ENCODE measurements at regions not wholly inside any gene's neighbourhood (a gene's known extent, or its start where the extent isn't known, plus 50 kb on each side); places are given as distances from the start of the nearest gene placed in this dataset.

DNA sequence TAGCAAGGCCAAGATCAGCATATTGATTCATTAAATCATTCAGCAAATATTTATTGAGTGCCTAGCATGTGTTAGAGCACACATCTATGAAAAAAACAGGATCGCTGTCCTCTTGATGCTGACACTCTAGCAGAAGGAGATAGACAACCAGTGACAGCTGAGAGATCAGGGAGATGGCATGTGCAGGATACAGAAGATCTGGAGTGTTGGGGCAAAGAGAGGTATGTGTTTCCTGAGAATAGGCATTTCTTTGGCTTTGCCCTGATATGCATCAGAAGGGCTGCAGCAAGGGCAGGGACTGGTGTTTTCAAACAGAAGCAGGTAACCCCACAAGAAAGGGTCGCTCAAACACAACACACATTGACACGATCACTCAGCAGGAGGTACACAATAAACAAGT is 423.4 kb downstream of the FOXO1 start:
- H3K36me3 Mint-ChIP-seq (ENCODE audit: insufficient read depth), result no peaks in the 10 kb centered on the region

DNA sequence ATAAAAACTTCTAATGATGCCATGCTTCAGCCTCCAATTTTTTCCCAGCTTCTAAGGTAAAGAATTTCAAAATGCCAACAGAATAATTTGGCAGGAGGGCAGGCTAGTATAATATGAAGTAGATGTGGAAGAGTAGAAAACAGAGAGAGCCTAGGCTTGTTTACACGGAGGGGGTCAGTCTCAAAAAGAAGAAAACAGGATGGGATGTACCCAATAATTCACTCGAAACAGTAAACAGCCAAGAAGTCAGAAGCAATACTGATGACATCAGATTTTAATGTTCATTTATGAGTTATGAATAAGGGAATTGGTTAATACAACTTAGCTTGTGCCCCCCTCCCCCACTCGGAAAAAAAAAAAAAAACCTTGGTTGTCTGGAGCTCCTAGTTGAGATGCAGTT is 422.5 kb downstream of the FOXO1 start:
- TF ChIP-seq, protein P1, sequence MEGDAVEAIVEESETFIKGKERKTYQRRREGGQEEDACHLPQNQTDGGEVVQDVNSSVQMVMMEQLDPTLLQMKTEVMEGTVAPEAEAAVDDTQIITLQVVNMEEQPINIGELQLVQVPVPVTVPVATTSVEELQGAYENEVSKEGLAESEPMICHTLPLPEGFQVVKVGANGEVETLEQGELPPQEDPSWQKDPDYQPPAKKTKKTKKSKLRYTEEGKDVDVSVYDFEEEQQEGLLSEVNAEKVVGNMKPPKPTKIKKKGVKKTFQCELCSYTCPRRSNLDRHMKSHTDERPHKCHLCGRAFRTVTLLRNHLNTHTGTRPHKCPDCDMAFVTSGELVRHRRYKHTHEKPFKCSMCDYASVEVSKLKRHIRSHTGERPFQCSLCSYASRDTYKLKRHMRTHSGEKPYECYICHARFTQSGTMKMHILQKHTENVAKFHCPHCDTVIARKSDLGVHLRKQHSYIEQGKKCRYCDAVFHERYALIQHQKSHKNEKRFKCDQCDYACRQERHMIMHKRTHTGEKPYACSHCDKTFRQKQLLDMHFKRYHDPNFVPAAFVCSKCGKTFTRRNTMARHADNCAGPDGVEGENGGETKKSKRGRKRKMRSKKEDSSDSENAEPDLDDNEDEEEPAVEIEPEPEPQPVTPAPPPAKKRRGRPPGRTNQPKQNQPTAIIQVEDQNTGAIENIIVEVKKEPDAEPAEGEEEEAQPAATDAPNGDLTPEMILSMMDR (IDR thresholded peaks at IDR 0.05; ENCODE audit: unreplicated experiment), result no peak
- H3K9me3 Mint-ChIP-seq (ENCODE audit: low read depth), result peaks cover 5% of the 10 kb centered on the region
- H3K27ac Mint-ChIP-seq, result no peak overlapping the region
- no peaks in the 10 kb centered on the region for H3K27me3 Mint-ChIP-seq
- no peaks in the 10 kb centered on the region for H3K36me3 Mint-ChIP-seq (ENCODE audit: insufficient read depth)
- no peak for DNase-seq (ENCODE audit: low spot score, unreplicated experiment)
- H3K4me1 Mint-ChIP-seq (ENCODE audit: low read depth), result peaks cover 5% of the 10 kb centered on the region
- no peak overlapping the region for H3K4me3 Mint-ChIP-seq (ENCODE audit: low read depth)

More for the DNA sequence above, 423.4 kb downstream of the FOXO1 start:
- TF ChIP-seq, protein P1 (IDR thresholded peaks at IDR 0.05; ENCODE audit: unreplicated experiment), result no peak
- no peak overlapping the region for H3K4me3 Mint-ChIP-seq (ENCODE audit: low read depth)
- H3K27ac Mint-ChIP-seq, result no peak overlapping the region
- peaks cover 5% of the 10 kb centered on the region for H3K4me1 Mint-ChIP-seq (ENCODE audit: low read depth)
- no peaks in the 10 kb centered on the region for H3K27me3 Mint-ChIP-seq
- peaks cover 5% of the 10 kb centered on the region for H3K9me3 Mint-ChIP-seq (ENCODE audit: low read depth)
- DNase-seq (ENCODE audit: low spot score, unreplicated experiment), result no peak

DNA sequence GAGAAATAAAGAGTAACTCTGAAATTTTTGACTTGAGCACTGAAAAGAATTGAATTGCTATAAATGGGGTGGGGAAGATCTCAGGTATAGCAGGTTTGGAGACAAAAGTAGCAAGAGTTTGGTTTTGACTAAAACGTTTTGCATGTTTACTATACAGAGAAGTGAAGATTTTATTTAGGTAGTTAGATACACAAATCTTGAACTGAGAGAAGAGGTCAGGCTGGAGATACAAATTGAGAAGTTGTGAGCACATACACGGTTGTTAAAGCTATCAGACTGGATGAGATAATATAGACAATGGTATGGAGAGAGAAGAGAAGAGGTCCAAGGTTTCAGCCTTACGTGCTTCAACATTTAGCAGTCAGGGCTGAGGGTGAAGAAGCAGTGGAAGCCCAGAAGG is 420.9 kb downstream of the FOXO1 start:
- Mint-ChIP-seq H3K4me3 (ENCODE audit: low read depth) (no peak overlapping the region), H3K36me3 (ENCODE audit: insufficient read depth) (no peaks in the 10 kb centered on the region), H3K27ac (no peak overlapping the region), H3K9me3 (ENCODE audit: low read depth) (peaks cover 5% of the 10 kb centered on the region), H3K27me3 (no peaks in the 10 kb centered on the region), H3K4me1 (ENCODE audit: low read depth) (peaks cover 5% of the 10 kb centered on the region)
- DNase-seq (ENCODE audit: low spot score, unreplicated experiment), result no peak
- TF ChIP-seq, protein P1 (IDR thresholded peaks at IDR 0.05; ENCODE audit: unreplicated experiment), result no peak

DNA sequence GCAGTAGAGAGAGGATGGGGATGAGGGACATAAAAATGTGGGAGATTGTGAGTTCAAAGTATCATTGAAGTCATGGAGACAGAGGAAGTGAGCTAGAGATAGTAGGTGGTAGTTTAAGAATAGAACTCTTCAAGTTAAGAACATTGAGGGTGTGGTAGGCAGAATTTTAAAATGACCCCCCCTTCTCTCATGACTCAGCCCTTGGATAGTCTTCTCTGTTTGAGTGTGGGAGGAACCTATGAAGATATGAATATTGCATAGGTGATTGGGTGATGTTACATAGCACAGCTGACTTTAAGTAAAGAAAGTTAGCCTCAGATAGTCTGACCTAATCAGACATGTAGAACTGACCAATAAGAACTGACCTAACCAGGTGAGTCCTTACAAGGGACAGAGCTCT is 418.6 kb downstream of the FOXO1 start:
- peaks cover 5% of the 10 kb centered on the region for H3K9me3 Mint-ChIP-seq (ENCODE audit: low read depth)
- H3K27ac Mint-ChIP-seq, result no peak overlapping the region
- H3K4me1 Mint-ChIP-seq (ENCODE audit: low read depth), result peaks cover 5% of the 10 kb centered on the region
- H3K27me3 Mint-ChIP-seq, result no peaks in the 10 kb centered on the region
- H3K36me3 Mint-ChIP-seq (ENCODE audit: insufficient read depth), result no peaks in the 10 kb centered on the region
- TF ChIP-seq, protein P1 (IDR thresholded peaks at IDR 0.05; ENCODE audit: unreplicated experiment), result no peak
- DNase-seq (ENCODE audit: low spot score, unreplicated experiment), result no peak
- no peak overlapping the region for H3K4me3 Mint-ChIP-seq (ENCODE audit: low read depth)

DNA sequence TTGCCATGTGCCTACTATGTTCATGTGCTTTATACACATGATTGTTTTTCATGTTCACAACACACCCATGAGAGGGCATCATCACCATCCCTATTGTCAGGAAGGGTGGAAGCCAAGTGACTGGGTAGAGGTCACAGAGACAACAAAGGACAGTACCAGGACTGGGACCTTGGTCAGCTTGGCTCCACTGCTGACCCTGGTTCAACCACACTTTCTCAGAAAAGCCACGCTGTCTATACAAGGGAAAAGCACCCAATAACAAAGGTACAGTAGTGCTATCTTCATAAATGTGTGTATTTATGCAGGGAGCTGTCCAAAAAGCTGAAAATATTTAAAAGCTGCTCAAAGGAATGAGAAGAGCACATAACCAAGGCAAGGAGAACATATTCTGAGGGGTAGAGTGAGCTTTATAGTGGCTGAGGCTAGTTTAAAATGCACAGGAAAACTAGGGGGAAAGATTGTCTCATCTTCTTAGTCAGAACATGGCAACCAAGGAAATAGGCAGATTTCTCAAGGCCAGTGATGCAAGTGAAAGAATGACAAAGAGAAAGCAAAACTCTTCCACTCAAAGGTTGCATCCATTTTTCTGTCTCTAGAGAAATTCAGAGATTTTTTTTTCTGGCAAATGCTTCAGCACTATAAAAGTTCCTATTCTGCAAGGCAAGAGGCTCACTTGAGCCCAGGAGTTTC is 415.0 kb downstream of the FOXO1 start:
- no peaks in the 10 kb centered on the region for H3K4me1 Mint-ChIP-seq (ENCODE audit: low read depth)
- no peaks in the 10 kb centered on the region for H3K36me3 Mint-ChIP-seq (ENCODE audit: insufficient read depth)
- H3K9me3 Mint-ChIP-seq (ENCODE audit: low read depth), result peaks cover 6% of the 10 kb centered on the region
- no peak overlapping the region for H3K27ac Mint-ChIP-seq
- TF ChIP-seq, protein P1 (IDR thresholded peaks at IDR 0.05; ENCODE audit: unreplicated experiment), result no peak
- H3K4me3 Mint-ChIP-seq (ENCODE audit: low read depth), result no peak overlapping the region
- DNase-seq (ENCODE audit: low spot score, unreplicated experiment), result no peak
- no peaks in the 10 kb centered on the region for H3K27me3 Mint-ChIP-seq
